Endometrium (tissue), 2 donors: ENCODE measurements at regions not wholly inside any gene's neighbourhood (a gene's known extent, or its start where the extent isn't known, plus 50 kb on each side); places are given as distances from the start of the nearest gene placed in this dataset.

ENCODE experiments used
- FAIRE-seq: peaks from 2 replicates; lab custom pipeline; 2012; peaks lifted over from hg19 to GRCh38; lab: Jason Lieb, UNC
- donor health status: control.
- donor health status: control.

- no peak for FAIRE-seq
These were observed 255.2 kb downstream of the BUB3 start for GRCh38 chr10:123409426-123409825.

- no peak for FAIRE-seq
These were observed 255.7 kb downstream of the BUB3 start for GRCh38 chr10:123409884-123410283.

GRCh38 chr10:123413353-123413752, 252.8 kb upstream of the GPR26 start:
- no peak for FAIRE-seq

GRCh38 chr10:123415523-123415922, 250.6 kb upstream of the GPR26 start:
- FAIRE-seq: no peak

DNA sequence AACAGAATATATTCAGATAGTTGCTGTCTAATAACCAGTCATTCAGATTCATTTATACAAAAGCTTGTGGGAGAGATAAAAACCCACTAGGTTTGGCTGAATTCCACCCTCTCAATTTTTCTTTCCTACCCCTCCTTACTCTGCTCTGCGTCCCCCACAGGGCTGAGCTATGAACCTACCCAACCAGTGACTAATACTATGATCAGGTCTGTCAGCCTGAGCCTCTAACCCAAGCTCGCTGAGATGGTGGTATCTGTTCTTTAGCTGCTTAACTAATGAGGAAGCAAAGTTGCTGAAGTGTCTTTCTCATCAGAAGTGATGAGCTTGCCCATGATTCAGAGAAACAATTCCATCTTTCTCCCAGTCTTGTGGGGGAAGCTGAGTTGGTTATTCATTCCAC, 248.7 kb upstream of the GPR26 start:
- FAIRE-seq: no peak

- FAIRE-seq: no peak
These were observed 244.7 kb upstream of the GPR26 start for GRCh38 chr10:123421461-123421860.

GRCh38 chr10:123422261-123422660, 243.9 kb upstream of the GPR26 start:
- FAIRE-seq: no peak

- no peak for FAIRE-seq
These were observed 241.6 kb upstream of the GPR26 start for GRCh38 chr10:123424537-123424936.

DNA sequence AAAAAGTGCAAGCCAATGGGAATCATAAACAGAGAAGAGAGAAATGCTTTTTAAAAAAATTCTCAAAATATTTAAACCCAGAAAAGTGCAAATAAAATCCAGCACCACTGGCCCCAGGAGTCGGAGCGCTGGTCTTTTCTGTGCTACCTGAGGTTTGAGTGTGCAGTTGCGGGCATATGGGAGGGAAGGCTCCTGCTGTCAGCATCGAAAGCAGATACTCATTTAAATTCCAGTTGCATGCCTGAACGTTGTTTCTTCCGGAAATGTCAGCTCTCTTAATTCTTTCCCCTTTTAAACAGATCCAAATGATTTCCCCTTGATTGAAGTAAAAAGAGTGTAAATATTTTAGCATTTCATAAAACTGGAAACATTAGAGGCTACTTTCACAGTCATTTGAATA, 240.5 kb upstream of the GPR26 start:
- FAIRE-seq: no peak

DNA sequence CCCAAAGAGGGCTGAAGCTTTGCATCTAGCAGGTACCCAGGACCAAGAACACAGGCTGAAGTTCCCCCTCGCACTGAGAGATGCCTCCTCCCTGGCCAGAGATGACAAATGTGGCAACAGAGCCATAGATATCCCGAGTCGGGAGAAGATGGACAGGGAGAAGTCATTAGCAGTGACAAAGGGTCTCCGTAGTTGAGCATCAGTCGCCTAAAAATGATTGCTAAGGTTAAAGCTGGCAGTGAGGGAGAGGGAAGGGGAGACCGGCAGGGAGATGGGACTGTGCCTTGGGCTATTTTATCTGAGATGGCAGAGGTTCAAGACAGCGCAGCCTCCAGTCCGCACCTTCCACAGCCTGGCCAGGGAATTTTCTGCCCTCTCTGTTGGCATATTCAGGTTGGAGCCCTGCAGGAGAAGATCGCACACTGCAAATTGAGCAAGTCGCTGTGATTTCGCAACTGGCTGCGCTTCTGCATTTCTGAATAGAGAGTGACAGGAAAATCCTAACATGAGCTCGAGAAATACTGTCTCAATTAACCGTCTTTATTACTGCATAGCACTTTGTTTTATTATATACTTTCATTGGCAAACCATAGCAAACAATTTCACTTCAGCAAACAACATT, 238.9 kb upstream of the GPR26 start:
- FAIRE-seq: no peak

DNA sequence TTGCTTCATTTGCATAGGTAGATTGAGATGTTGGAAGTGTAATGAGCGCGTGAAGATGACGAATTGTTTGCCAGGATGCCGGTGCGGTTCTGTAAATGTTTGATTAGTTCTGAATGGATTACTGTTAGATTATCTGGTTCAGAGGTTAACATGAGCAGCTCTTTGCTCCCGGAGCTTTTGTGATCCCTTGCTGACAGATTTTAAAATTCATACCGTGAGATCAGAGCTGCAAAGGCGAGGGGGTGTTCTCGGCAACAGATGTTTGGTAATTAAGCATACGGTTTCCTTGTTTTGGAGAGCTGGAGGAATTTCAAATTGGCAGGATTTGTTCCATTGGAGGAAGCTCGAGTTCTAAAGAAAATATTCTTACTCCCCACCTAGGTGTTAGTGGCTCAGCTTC, 237.8 kb upstream of the GPR26 start:
- no peak for FAIRE-seq

- no peak for FAIRE-seq
These were observed 236.4 kb upstream of the GPR26 start for GRCh38 chr10:123429706-123430221.

GRCh38 chr10:123433539-123433938, 232.6 kb upstream of the GPR26 start:
- no peak for FAIRE-seq

GRCh38 chr10:123434435-123435039, 231.6 kb upstream of the GPR26 start:
- FAIRE-seq: no peak

DNA sequence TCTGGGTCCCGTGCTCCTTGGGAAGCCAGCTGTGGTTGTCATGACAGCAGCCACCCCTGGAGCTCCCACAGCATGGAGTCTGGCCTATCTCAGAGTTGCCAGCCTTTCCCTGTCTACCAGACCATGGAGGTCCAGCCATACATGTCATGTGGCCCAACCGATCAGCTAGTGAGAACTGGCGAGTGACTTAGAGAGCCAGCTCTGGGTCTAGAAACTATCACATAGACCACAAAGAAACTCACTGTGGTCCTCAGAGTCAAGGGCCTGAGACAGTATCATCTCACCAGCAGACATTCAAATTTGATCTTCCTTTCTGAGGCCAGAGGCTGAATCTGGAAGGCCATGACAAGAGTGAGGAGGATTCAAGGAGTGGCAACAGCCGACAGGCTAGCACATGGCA, 223.3 kb upstream of the GPR26 start:
- no peak for FAIRE-seq

DNA sequence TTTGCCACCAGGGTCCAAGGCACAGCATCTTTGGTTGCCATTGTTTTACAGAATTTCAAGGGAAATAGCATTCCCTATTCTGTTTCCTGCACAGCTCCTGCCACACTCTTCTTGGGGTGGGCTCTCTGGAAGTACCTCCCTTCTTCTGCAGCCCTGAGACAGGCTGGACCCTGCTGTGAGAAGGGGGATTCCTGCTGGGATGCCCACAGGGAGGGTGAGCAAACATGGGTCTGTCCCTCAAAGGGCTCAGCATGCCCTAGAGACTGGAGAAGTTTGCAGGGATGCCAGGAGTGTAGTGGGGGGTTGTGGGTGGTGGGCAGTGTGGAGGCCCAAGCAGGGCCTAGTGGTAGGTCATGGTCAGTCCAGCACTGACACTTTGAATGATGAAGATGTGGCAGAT, 222.2 kb upstream of the GPR26 start:
- no peak for FAIRE-seq

GRCh38 chr10:123445261-123445775, 220.8 kb upstream of the GPR26 start:
- FAIRE-seq: no peak

- FAIRE-seq: no peak
These were observed 219.6 kb upstream of the GPR26 start for GRCh38 chr10:123446449-123447156.

DNA sequence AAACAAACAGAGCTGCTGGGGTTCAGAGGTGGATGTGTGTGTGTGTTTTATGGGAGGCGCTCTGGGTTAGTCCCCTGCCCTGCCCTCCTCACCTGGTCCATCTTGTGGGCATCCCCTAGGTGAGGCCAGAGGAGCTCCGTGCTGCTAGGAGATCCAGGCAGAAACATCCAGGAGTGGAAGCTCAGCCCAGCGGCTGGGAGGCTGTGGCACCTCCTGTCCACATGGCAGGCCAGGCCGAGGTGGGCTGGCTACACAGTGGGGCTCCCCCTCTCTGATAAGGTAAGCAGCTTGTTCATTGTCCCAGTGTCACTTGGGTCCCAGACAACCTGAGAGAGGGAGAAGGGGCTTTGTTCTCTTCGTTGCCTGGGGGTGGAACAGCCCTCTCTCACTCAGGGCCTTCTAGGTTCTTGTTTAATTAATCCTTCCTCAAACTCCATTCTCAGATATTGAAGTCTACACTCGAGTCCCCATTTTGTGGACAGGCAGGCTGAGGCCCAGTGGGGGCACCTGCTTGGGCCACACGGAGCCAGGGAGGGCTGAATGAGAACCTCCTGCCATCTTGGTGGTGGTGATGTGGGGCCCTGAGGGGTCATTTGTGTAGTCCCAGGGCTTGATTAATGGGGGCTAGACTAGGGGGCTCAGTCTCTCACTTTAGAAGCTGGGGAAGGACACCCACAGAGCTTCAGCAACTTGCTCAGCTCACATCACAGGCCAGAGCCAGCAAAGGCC, 216.8 kb upstream of the GPR26 start:
- no peak for FAIRE-seq

GRCh38 chr10:123450956-123451605, 215.1 kb upstream of the GPR26 start:
- no peak for FAIRE-seq

- FAIRE-seq: no peak
These were observed 214.4 kb upstream of the GPR26 start for GRCh38 chr10:123451618-123452245.

DNA sequence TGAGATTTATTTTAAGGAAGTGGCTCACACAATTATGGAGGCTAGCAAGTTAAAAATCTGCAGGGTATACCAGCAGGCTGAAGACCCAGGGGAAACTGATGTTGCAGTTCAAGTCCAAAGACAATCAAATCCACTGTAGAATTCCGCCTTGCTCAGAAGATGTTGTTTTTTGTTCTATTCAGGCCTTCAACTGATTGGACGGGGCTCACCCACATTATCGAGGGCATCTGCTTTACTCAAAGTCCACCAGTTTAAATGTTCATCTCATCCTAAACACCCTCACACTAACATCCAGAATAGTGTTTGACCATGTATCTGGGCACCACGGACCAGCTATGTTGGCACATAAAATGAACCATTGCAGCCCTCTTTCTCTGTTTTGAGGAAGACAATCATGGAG, 211.2 kb upstream of the GPR26 start:
- no peak for FAIRE-seq
